IMR-90 (cell line): ENCODE measurements at regions not wholly inside any gene's neighbourhood (a gene's known extent, or its start where the extent isn't known, plus 50 kb on each side); places are given as distances from the start of the nearest gene placed in this dataset.

Experiments
- ATAC-seq: fragments of 200-7000 bp; cut with Tn5 transposase; 2 replicates; pipeline ENCODE4 v1.9.1; 2020; ENCODE audit warnings: low read depth, mild to moderate bottlenecking, moderate library complexity
- BruUV-seq: library from RNA; stranded (reverse); fragments of 400-500 nt; replicated peaks from 2 replicates; lab custom pipeline; 2021; lab: Mats Ljungman, UMichigan
- CTCF ChIA-PET: fragments of 300-600 bp; formaldehyde crosslinking; extraction: SDS; loops from one replicate; lab custom pipeline; 2021; ENCODE audit warnings: antibody characterized with exemption; lab: Yijun Ruan, JAX
- POLR2A ChIA-PET: fragments of 300-600 bp; sonication (Branson Sonifier 250); formaldehyde crosslinking; loops from one replicate; lab custom pipeline; 2022; ENCODE audit warnings: antibody characterized with exemption; ENCODE audit not compliant: unreplicated experiment; lab: Charles Lee
- DNase-seq: peaks from one replicate; pipeline ENCODE4 v3.0.0; 2013
- H2AFZ ChIP-seq: replicated peaks from 2 replicates; pipeline ENCODE3; 2013; ENCODE audit warnings: low read length, mild to moderate bottlenecking; ENCODE audit not compliant: poor library complexity
- H2AK5ac ChIP-seq: 2 replicates; pipeline ENCODE4 v1.6.1; 2013; ENCODE audit warnings: low read depth, low read length, inconsistent platforms
- H2AK9ac ChIP-seq: replicated peaks from 2 replicates; pipeline ENCODE3; 2013; ENCODE audit warnings: mild to moderate bottlenecking, low read depth, low read length, moderate library complexity; ENCODE audit not compliant: poor library complexity
- H2BK120ac ChIP-seq: 2 replicates; pipeline ENCODE4 v1.6.1; 2013; ENCODE audit warnings: low read depth, low read length, inconsistent platforms
- H2BK15ac ChIP-seq: 3 replicates; pipeline ENCODE4 v1.6.1; 2013; ENCODE audit warnings: low read depth, low read length, inconsistent platforms
- H2BK20ac ChIP-seq: 2 replicates; pipeline ENCODE4 v1.6.1; 2013; ENCODE audit warnings: low read depth, mild to moderate bottlenecking, inconsistent platforms, low read length, moderate library complexity
- H2BK5ac ChIP-seq: 2 replicates; pipeline ENCODE4 v1.6.1; 2013; ENCODE audit warnings: mild to moderate bottlenecking, low read depth, low read length, inconsistent platforms; ENCODE audit not compliant: poor library complexity, severe bottlenecking
- H3K14ac ChIP-seq: replicated peaks from 2 replicates; pipeline ENCODE4 v1.6.1; 2013; ENCODE audit warnings: low read depth, low read length, inconsistent platforms
- H3K18ac ChIP-seq: 2 replicates; pipeline ENCODE4 v1.6.1; 2013; ENCODE audit warnings: low read depth, low read length, control low read depth
- H3K23ac ChIP-seq: 2 replicates; pipeline ENCODE4 v1.6.1; 2013; ENCODE audit warnings: low read depth, low read length, inconsistent platforms
- H3K27ac ChIP-seq: 2 replicates; pipeline ENCODE4 v1.5.1; 2013; ENCODE audit warnings: mild to moderate bottlenecking, control low read depth, low read length; ENCODE audit not compliant: insufficient read depth
- H3K27me3 ChIP-seq: 2 replicates; pipeline ENCODE4 v1.6.1; 2013; ENCODE audit warnings: low read length; ENCODE audit not compliant: control insufficient read depth, insufficient read depth
- H3K36me3 ChIP-seq: 2 replicates; pipeline ENCODE4 v1.6.1; 2013; ENCODE audit warnings: low read length, mixed read lengths; ENCODE audit not compliant: control insufficient read depth, insufficient read depth
- H3K4ac ChIP-seq: 2 replicates; pipeline ENCODE4 v1.6.1; 2013; ENCODE audit warnings: low read depth, low read length, inconsistent platforms
- H3K4me1 ChIP-seq: 2 replicates; pipeline ENCODE4 v1.6.1; 2013; ENCODE audit warnings: low read length, mixed read lengths; ENCODE audit not compliant: control insufficient read depth, insufficient read depth
- H3K4me2 ChIP-seq: 2 replicates; pipeline ENCODE4 v1.6.1; 2013; ENCODE audit warnings: low read depth, mild to moderate bottlenecking, control low read depth, low read length, moderate library complexity
- H3K4me3 ChIP-seq: 2 replicates; pipeline ENCODE4 v1.5.1; 2013; ENCODE audit warnings: low read depth, mild to moderate bottlenecking, control low read depth, low read length, moderate library complexity; ENCODE audit not compliant: insufficient read depth
- H3K56ac ChIP-seq: 2 replicates; pipeline ENCODE4 v1.6.1; 2013; ENCODE audit warnings: low read length, inconsistent platforms; ENCODE audit not compliant: insufficient read depth; ENCODE audit errors: extremely low read depth
- H3K79me1 ChIP-seq, 2 experiments: 2 replicates each; pipeline ENCODE4 v1.6.1; 2013; ENCODE audit warnings: low read length in 2 of 2, inconsistent platforms in 1 of 2, low read depth in 1 of 2
- H3K9ac ChIP-seq: 2 replicates; pipeline ENCODE4 v1.6.1; 2013; ENCODE audit warnings: low read depth, low read length, control low read depth
- H3K9me1 ChIP-seq: 2 replicates; pipeline ENCODE4 v1.6.1; 2013; ENCODE audit warnings: low read length, inconsistent platforms; ENCODE audit not compliant: insufficient read depth
- H3K9me3 ChIP-seq: 2 replicates; pipeline ENCODE4 v1.6.1; 2013; ENCODE audit warnings: low read length; ENCODE audit not compliant: control insufficient read depth, insufficient read depth
- H4K20me1 ChIP-seq: 2 replicates; pipeline ENCODE4 v1.6.1; 2013; ENCODE audit warnings: low read length, inconsistent platforms; ENCODE audit not compliant: insufficient read depth
- H4K5ac ChIP-seq: 2 replicates; pipeline ENCODE4 v1.6.1; 2013; ENCODE audit warnings: mild to moderate bottlenecking, low read depth, low read length, control low read depth
- H4K8ac ChIP-seq, 2 experiments: 2 replicates each; pipeline ENCODE4 v1.6.1; 2013; ENCODE audit warnings: low read depth in 2 of 2, low read length in 2 of 2, control low read depth in 1 of 2, inconsistent platforms in 1 of 2
- H4K91ac ChIP-seq: 2 replicates; pipeline ENCODE4 v1.6.1; 2013; ENCODE audit warnings: low read depth, low read length, inconsistent platforms; ENCODE audit not compliant: insufficient read depth
- BHLHE40 ChIP-seq: fragments of 150-350 bp; IDR thresholded peaks from 2 replicates; pipeline ENCODE4 v1.6.1; 2016; ENCODE audit warnings: mild to moderate bottlenecking, low read depth, low read length
- CEBPB ChIP-seq: IDR thresholded peaks from 2 replicates; pipeline ENCODE4 v1.6.1; 2012; ENCODE audit warnings: low read depth, low read length, improper control_type of control experiment
- FOS ChIP-seq: fragments of 150-350 bp; IDR thresholded peaks from 2 replicates; pipeline ENCODE4 v1.6.1; 2016; ENCODE audit warnings: low read depth, low read length
- NFE2L2 ChIP-seq: fragments of 150-350 bp; IDR thresholded peaks from 2 replicates; pipeline ENCODE4 v1.6.1; 2016; ENCODE audit warnings: low read depth, mild to moderate bottlenecking, low read length
- RAD21 ChIP-seq: IDR thresholded peaks from 2 replicates; pipeline ENCODE4 v1.6.1; 2012; ENCODE audit warnings: low read length, improper control_type of control experiment
- WGBS, 2 experiments: methylation state at CpG; one replicate each; pipeline versions ENCODE4 v1.1.5 to v1.1.7; 2013; ENCODE audit warnings: missing lambda C conversion rate in 2 of 2; ENCODE audit not compliant: insufficient read length in 1 of 2; ENCODE audit errors: extremely low coverage in 2 of 2; 5-methylcytosine and 5-hydroxymethylcytosine counted together
- dilution Hi-C: fragments of 300-500 bp; cut with HindIII; formaldehyde crosslinking; loops from one replicate; pipeline ENCODE4 v1.14.3; 2018; ENCODE audit warnings: low sequenced_read_pairs; ENCODE audit not compliant: unreplicated experiment
- in situ Hi-C: fragments of 300-500 bp; cut with MboI; formaldehyde crosslinking; loops from 3 replicates; pipeline ENCODE4 v1.14.3; 2019; ENCODE audit warnings: low sequenced_read_pairs, inconsistent platforms, mixed read lengths
- intact Hi-C: fragments of 100-400 bp; cut with micrococcal nuclease; formaldehyde crosslinking; loops from 2 replicates; pipeline ENCODE4 v1.10.0; 2022

DNA sequence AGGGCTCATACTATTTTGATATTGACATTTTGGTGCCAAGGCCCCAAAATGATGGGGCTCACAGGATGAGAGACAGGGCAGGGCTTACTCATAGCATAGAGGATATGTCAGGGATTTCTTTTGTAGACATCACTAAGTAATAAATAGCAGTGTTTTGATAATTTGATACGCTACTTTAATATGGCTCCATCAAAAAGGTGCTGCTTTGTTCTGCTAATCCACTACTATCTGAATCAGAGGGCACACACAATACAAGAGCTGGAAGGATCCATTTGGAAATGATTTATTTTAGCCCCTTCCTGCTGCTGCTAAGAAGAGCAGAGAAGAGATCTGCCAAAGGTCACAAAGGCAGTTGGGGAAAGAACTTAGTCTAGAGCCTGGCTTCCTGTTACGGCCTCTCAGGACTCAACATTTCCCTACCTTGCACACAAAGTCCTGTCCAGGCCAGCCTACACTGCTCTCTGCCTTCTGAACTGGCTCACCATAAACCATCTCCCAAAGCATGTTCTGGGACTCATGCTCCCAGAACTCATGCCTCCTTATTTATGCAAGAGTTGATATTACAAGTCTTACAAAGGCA lies 261.3 kb upstream of the ARHGAP20 start:
- Histone ChIP-seq H4K5ac (peak overlapping the region; percentile 72), H3K18ac (peak overlapping the region; percentile 85), H3K4ac (peak overlapping the region; percentile 47; the same call in 1 of the 2 replicates), H3K79me1 (no peaks in the 10 kb centered on the region), H3K9me3 (no peaks in the 10 kb centered on the region), H3K27ac (peak overlapping the region; percentile 9; the same call in 1 of the 2 replicates), H3K4me1 (peaks cover 9% of the 10 kb centered on the region), H3K23ac (no peak overlapping the region), H3K4me2 (no peak overlapping the region), H4K8ac (peak overlapping the region; percentile 12 to 81; a peak in 3 of 4 replicates), H4K91ac (peak overlapping the region; percentile 31), H3K14ac (peak overlapping the region; percentile 24; the same call in 1 of the 2 replicates), H3K27me3 (no peaks in the 10 kb centered on the region), H2BK20ac (peak overlapping the region; percentile 73), H2AK5ac (peak overlapping the region; percentile 32), H2BK120ac (peak overlapping the region; percentile 75), H2AK9ac (no peak overlapping the region), H3K9me1 (no peaks in the 10 kb centered on the region; the same call in 1 of the 2 replicates), H4K20me1 (no peaks in the 10 kb centered on the region), H3K4me3 (no peak overlapping the region), H2BK15ac (peak overlapping the region; percentile 49; the same call in 2 of the 3 replicates), H3K9ac (no peak overlapping the region), H2BK5ac (peak overlapping the region; percentile 78), H2AFZ (no peak overlapping the region), H3K36me3 (no peaks in the 10 kb centered on the region), H3K56ac (no peak overlapping the region)
- ChIA-PET POLR2A (no interaction called here), CTCF (interaction anchor here (0.9 kb wide), 1 partner anchor 11 kb away, joined by 3 read pairs; no protein-coding TSS in a partner anchor)
- dilution Hi-C loops (no loop called here), intact Hi-C loops (loop anchor here (5.0 kb wide), 1 partner anchor 261 kb away; the partner anchor contains the start of gene ARHGAP20), in situ Hi-C loops (no loop called here)
- no peak for ATAC-seq
- TF ChIP-seq FOS (no peak), NFE2L2 (no peak), BHLHE40 (no peak), RAD21 (no peak), CEBPB (no peak)
- no CpG with 5 or more reads among the region's 2 CpGs for WGBS, 2 experiments
- DNase-seq: no peak
- no TSS peak for BruUV-seq
